ES-I3 (cell line): ENCODE measurements at regions not wholly inside any gene's neighbourhood (a gene's known extent, or its start where the extent isn't known, plus 50 kb on each side); places are given as distances from the start of the nearest gene placed in this dataset.
"Not testable (repeated sequence)": the region's sequence is repeated elsewhere in the genome, so short reads cannot be mapped to it uniquely, and the experiment has no call there.

Experiments used
- H3K36me3 ChIP-seq: 2 replicates; pipeline ENCODE4 v1.6.1; 2013; ENCODE audit warnings: mild to moderate bottlenecking, low read length, control low read depth, moderate library complexity; ENCODE audit not compliant: insufficient read depth
- H3K4me1 ChIP-seq: 2 replicates; pipeline ENCODE4 v1.6.1; 2013; ENCODE audit warnings: mild to moderate bottlenecking, control low read depth, low read length; ENCODE audit not compliant: insufficient read depth
- H3K9ac ChIP-seq: 2 replicates; pipeline ENCODE4 v1.6.1; 2013; ENCODE audit warnings: low read depth, mild to moderate bottlenecking, low read length, moderate library complexity
- H3K9me3 ChIP-seq: 2 replicates; pipeline ENCODE4 v1.6.1; 2013; ENCODE audit warnings: mild to moderate bottlenecking, low read length, moderate library complexity; ENCODE audit not compliant: control insufficient read depth, insufficient read depth

- no peaks in the 10 kb centered on the region for H3K36me3 ChIP-seq
- no peak overlapping the region for H3K9ac ChIP-seq
- H3K4me1 ChIP-seq, result peaks cover 26% of the 10 kb centered on the region
- no peaks in the 10 kb centered on the region for H3K9me3 ChIP-seq
These were observed 90.9 kb downstream of the MYCN start for GRCh38 chr2:16031058-16031847.

- H3K9ac ChIP-seq, result no peak overlapping the region
- no peaks in the 10 kb centered on the region for H3K9me3 ChIP-seq
These were observed 90.1 kb downstream of the MYCN start for GRCh38 chr2:16030206-16031057.

GRCh38 chr2:16028644-16029043, 88.3 kb downstream of the MYCN start:
- no peak overlapping the region for H3K9ac ChIP-seq
- peaks cover 13% of the 10 kb centered on the region for H3K4me1 ChIP-seq
- no peaks in the 10 kb centered on the region for H3K9me3 ChIP-seq
- H3K36me3 ChIP-seq, result no peaks in the 10 kb centered on the region

More at GRCh38 chr2:16030206-16031057, 90.1 kb downstream of the MYCN start:
- Histone ChIP-seq H3K4me1 (peaks cover 18% of the 10 kb centered on the region), H3K36me3 (no peaks in the 10 kb centered on the region)

- no peaks in the 10 kb centered on the region for H3K9me3 ChIP-seq
- no peak overlapping the region for H3K9ac ChIP-seq
- H3K4me1 ChIP-seq, result peaks cover 23% of the 10 kb centered on the region
- no peaks in the 10 kb centered on the region for H3K36me3 ChIP-seq
These were observed 86.6 kb downstream of the MYCN start for GRCh38 chr2:16026816-16027501.

GRCh38 chr2:16025876-16026640, 85.7 kb downstream of the MYCN start:
- Histone ChIP-seq H3K9me3 (no peaks in the 10 kb centered on the region), H3K9ac (no peak overlapping the region), H3K4me1 (peaks cover 17% of the 10 kb centered on the region), H3K36me3 (no peaks in the 10 kb centered on the region)

GRCh38 chr2:16025211-16025875, 85.0 kb downstream of the MYCN start:
- Histone ChIP-seq H3K36me3 (no peaks in the 10 kb centered on the region), H3K4me1 (peaks cover 14% of the 10 kb centered on the region), H3K9me3 (no peaks in the 10 kb centered on the region), H3K9ac (no peak overlapping the region)

GRCh38 chr2:16024628-16025027, 84.3 kb downstream of the MYCN start:
- H3K9ac ChIP-seq, H3K36me3 ChIP-seq, H3K9me3 ChIP-seq: not testable (repeated sequence)
- H3K4me1 ChIP-seq, result peaks cover 14% of the 10 kb centered on the region; the same call in 1 of the 2 replicates

GRCh38 chr2:16023506-16024360, 83.4 kb downstream of the MYCN start:
- Histone ChIP-seq H3K9me3 (no peaks in the 10 kb centered on the region), H3K9ac (no peak overlapping the region), H3K4me1 (peaks cover 14% of the 10 kb centered on the region; the same call in 1 of the 2 replicates), H3K36me3 (no peaks in the 10 kb centered on the region)

- peaks cover 14% of the 10 kb centered on the region; the same call in 1 of the 2 replicates for H3K4me1 ChIP-seq
- H3K36me3 ChIP-seq, result no peaks in the 10 kb centered on the region
- no peaks in the 10 kb centered on the region for H3K9me3 ChIP-seq
- no peak overlapping the region for H3K9ac ChIP-seq
These were observed 82.3 kb downstream of the MYCN start for GRCh38 chr2:16022548-16023240.

GRCh38 chr2:16021611-16022363, 81.4 kb downstream of the MYCN start:
- Histone ChIP-seq H3K9ac (no peak overlapping the region), H3K9me3 (no peaks in the 10 kb centered on the region), H3K36me3 (no peaks in the 10 kb centered on the region), H3K4me1 (peaks cover 14% of the 10 kb centered on the region; the same call in 1 of the 2 replicates)

- H3K36me3 ChIP-seq, result no peaks in the 10 kb centered on the region
- H3K9ac ChIP-seq, result no peak overlapping the region
- H3K4me1 ChIP-seq, result peaks cover 14% of the 10 kb centered on the region; the same call in 1 of the 2 replicates
- no peaks in the 10 kb centered on the region for H3K9me3 ChIP-seq
These were observed 80.1 kb downstream of the MYCN start for GRCh38 chr2:16020389-16021008.
